ENCODE measurements at regions not wholly inside any gene's neighbourhood (a gene's known extent, or its start where the extent isn't known, plus 50 kb on each side); places are given as distances from the start of the nearest gene placed in this dataset.

DNA sequence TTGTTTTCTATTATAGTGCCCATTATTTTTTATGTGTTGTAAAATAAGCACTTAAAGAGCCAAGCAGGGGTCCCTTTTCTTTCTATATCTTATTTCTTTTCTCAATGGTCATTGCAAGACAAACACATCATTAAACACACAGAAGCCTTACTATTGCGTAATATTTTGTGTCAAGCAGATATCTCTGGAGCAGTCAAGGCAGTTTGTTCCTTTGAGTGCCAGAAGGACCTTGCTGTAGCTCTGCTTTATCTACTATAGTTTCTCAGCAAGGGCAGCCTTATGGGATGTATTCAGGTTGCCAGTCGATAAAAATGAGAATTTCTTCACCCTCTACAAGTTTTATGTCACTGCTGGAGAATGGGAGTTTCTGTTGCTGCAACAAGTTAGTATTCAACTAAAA, 319.3 kb downstream of the TDRD3 start:
- TF ChIP-seq CTCF (IDR thresholded peaks at IDR 0.05; ENCODE audit: low read depth, low read length, poor library complexity, severe bottlenecking) (no peak), EZH2phosphoT487 (IDR thresholded peaks at IDR 0.05; ENCODE audit: borderline replicate concordance, low read length) (no peak)

Data from DOHH2 (cell line).